ENCODE measurements at regions not wholly inside any gene's neighbourhood (a gene's known extent, or its start where the extent isn't known, plus 50 kb on each side); places are given as distances from the start of the nearest gene placed in this dataset.

- Histone ChIP-seq H3K27me3 (replicated peaks; ENCODE audit: insufficient read depth, low read depth, low read length, poor library complexity) (no peaks in the 10 kb centered on the region), H3K4me1 (ENCODE audit: insufficient read depth, low read length, poor library complexity, severe bottlenecking) (peaks cover 28% of the 10 kb centered on the region), H3K9me3 (ENCODE audit: low read depth, low read length, poor library complexity, severe bottlenecking) (no peaks in the 10 kb centered on the region), H3K27ac (ENCODE audit: low read depth, low read length, poor library complexity, severe bottlenecking) (peak overlapping the region; percentile 82), H3K4me3 (ENCODE audit: low read depth, low read length, poor library complexity, severe bottlenecking) (peak overlapping the region; percentile 42), H3K36me3 (ENCODE audit: insufficient read depth, low read length, poor library complexity, severe bottlenecking) (no peaks in the 10 kb centered on the region)
- ChIA-PET POLR2A (ENCODE audit: low non-redundant PET) (no interaction called here), CTCF (interaction anchor here (0.5 to 1.0 kb wide), 3 partner anchors 92 to 161 kb away, joined by 3 read pairs; no protein-coding TSS in a partner anchor)
- no peak for DNase-seq (ENCODE audit: low spot score)
- intact Hi-C loops (cut with micrococcal nuclease; ENCODE audit: unreplicated experiment) = loop anchor here (5.0 kb wide), 1 partner anchor 291 kb away; no protein-coding TSS in a partner anchor
- no TSS peak for BruUV-seq (replicated peaks)
- TF ChIP-seq EZH2 (IDR thresholded peaks at IDR 0.05; ENCODE audit: borderline replicate concordance, low read depth, low read length, poor library complexity, severe bottlenecking) = no peak
- TF ChIP-seq, protein P1, sequence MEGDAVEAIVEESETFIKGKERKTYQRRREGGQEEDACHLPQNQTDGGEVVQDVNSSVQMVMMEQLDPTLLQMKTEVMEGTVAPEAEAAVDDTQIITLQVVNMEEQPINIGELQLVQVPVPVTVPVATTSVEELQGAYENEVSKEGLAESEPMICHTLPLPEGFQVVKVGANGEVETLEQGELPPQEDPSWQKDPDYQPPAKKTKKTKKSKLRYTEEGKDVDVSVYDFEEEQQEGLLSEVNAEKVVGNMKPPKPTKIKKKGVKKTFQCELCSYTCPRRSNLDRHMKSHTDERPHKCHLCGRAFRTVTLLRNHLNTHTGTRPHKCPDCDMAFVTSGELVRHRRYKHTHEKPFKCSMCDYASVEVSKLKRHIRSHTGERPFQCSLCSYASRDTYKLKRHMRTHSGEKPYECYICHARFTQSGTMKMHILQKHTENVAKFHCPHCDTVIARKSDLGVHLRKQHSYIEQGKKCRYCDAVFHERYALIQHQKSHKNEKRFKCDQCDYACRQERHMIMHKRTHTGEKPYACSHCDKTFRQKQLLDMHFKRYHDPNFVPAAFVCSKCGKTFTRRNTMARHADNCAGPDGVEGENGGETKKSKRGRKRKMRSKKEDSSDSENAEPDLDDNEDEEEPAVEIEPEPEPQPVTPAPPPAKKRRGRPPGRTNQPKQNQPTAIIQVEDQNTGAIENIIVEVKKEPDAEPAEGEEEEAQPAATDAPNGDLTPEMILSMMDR (conservative IDR thresholded peaks at IDR 0.05; ENCODE audit: low read depth, low read length) = no peak
Observed at GRCh38 chr9:129321286-129322021, 143.4 kb upstream of the IER5L start.

DNA sequence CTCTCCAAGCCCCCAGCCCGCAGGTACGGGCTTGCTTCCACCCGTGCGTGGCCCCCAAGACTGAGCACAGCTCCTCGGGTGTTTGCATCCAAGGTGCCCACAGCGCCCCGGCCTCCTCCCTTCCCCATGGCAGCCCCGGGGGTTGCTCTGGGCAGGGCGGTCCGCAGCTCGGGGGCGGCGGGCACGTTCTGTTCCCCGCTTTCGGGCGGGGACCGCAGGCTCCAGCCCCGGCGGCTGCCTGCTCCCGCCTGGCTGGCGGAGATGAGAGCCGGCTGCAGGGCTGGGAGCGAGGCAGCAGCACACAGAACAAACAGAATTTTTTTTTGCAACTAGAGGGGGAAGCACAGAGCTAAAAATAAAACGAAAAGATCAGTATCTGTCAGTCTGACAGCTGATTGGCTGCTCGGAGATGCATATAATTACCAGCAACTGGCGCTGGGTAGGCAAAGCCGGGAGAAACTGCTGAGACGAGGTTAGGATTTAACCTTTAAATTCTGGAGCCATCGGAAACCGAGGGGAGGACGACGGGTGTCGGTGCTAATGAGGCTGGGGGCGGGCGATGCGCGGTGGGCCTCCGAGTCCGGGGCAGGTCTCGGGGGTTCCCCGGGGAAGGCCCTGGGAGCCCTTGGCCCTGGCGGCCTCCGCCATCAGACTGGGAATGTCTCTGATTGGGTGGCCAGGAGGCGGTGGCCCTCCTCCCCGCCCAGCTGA, 142.7 kb upstream of the IER5L start:
- Histone ChIP-seq H3K9me3 (ENCODE audit: low read depth, low read length, poor library complexity, severe bottlenecking) (no peaks in the 10 kb centered on the region), H3K36me3 (ENCODE audit: insufficient read depth, low read length, poor library complexity, severe bottlenecking) (no peaks in the 10 kb centered on the region), H3K27me3 (replicated peaks; ENCODE audit: insufficient read depth, low read depth, low read length, poor library complexity) (no peaks in the 10 kb centered on the region), H3K27ac (ENCODE audit: low read depth, low read length, poor library complexity, severe bottlenecking) (peak overlapping the region; percentile 82), H3K4me3 (ENCODE audit: low read depth, low read length, poor library complexity, severe bottlenecking) (peak overlapping the region; percentile 42), H3K4me1 (ENCODE audit: insufficient read depth, low read length, poor library complexity, severe bottlenecking) (peaks cover 28% of the 10 kb centered on the region)
- ChIA-PET CTCF (interaction anchor here (0.5 to 1.2 kb wide), 7 partner anchors 15 to 319 kb away, joined by 3 read pairs; no protein-coding TSS in a partner anchor), POLR2A (ENCODE audit: low non-redundant PET) (interaction anchor here (0.8 kb wide), 1 partner anchor 14 kb away, joined by 3 read pairs; no protein-coding TSS in a partner anchor)
- BruUV-seq (replicated peaks) = no TSS peak
- DNase-seq (ENCODE audit: low spot score) = peak; percentile 92
- intact Hi-C loops (cut with micrococcal nuclease; ENCODE audit: unreplicated experiment) = loop anchor here (5.0 kb wide), 1 partner anchor 292 kb away; no protein-coding TSS in a partner anchor
- TF ChIP-seq, protein P1 (conservative IDR thresholded peaks at IDR 0.05; ENCODE audit: low read depth, low read length) = peak; percentile 56
- TF ChIP-seq EZH2 (IDR thresholded peaks at IDR 0.05; ENCODE audit: borderline replicate concordance, low read depth, low read length, poor library complexity, severe bottlenecking) = no peak

DNA sequence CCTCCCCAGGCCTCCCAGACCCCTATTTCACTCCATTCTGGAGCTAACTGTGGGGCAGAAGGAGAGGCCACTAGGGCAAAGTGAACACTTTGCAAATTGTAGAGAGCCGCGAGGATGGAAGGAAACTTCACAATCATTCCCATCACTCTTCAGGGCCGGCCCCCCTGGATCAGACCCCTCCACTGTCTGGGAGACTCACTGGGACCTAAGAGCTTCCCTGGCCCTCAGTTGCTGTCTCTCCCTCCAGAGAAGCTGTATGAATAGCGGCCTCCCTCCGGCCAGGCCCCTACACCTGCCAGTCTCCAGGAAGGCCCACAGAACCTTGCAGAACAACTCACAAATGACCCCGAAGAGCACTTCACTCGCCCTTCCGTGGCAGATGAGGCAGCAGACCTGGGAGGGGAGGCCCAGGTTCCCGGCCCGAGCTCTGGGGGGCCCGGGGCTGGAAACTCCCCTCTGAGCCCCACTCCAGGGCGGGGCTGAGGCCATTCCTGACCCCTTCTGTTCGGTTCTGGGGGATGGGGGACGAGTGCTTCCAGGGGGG, 141.9 kb upstream of the IER5L start:
- Histone ChIP-seq H3K27ac (ENCODE audit: low read depth, low read length, poor library complexity, severe bottlenecking) (peak overlapping the region; percentile 82), H3K4me1 (ENCODE audit: insufficient read depth, low read length, poor library complexity, severe bottlenecking) (peaks cover 28% of the 10 kb centered on the region), H3K27me3 (replicated peaks; ENCODE audit: insufficient read depth, low read depth, low read length, poor library complexity) (no peaks in the 10 kb centered on the region), H3K9me3 (ENCODE audit: low read depth, low read length, poor library complexity, severe bottlenecking) (no peaks in the 10 kb centered on the region), H3K36me3 (ENCODE audit: insufficient read depth, low read length, poor library complexity, severe bottlenecking) (no peaks in the 10 kb centered on the region), H3K4me3 (ENCODE audit: low read depth, low read length, poor library complexity, severe bottlenecking) (peak overlapping the region; percentile 42)
- BruUV-seq (replicated peaks) = no TSS peak
- ChIA-PET CTCF (interaction anchor here (0.5 to 1.2 kb wide), 6 partner anchors 16 to 320 kb away, joined by 3 read pairs; no protein-coding TSS in a partner anchor), POLR2A (ENCODE audit: low non-redundant PET) (interaction anchor here (0.8 kb wide), 1 partner anchor 14 kb away, joined by 3 read pairs; no protein-coding TSS in a partner anchor)
- DNase-seq (ENCODE audit: low spot score) = no peak
- intact Hi-C loops (cut with micrococcal nuclease; ENCODE audit: unreplicated experiment) = loop anchor here (5.0 kb wide), 1 partner anchor 292 kb away; no protein-coding TSS in a partner anchor
- TF ChIP-seq, protein P1 (conservative IDR thresholded peaks at IDR 0.05; ENCODE audit: low read depth, low read length) = no peak
- no peak for TF ChIP-seq EZH2 (IDR thresholded peaks at IDR 0.05; ENCODE audit: borderline replicate concordance, low read depth, low read length, poor library complexity, severe bottlenecking)
